ENCODE measurements at regions not wholly inside any gene's neighbourhood (a gene's known extent, or its start where the extent isn't known, plus 50 kb on each side); places are given as distances from the start of the nearest gene placed in this dataset.

- no peak for DNase-seq (ENCODE audit: low spot score)
- TF ChIP-seq CTCF (conservative IDR thresholded peaks at IDR 0.05; ENCODE audit: low read depth): no peak
- H3K27ac ChIP-seq: peak overlapping the region; percentile 83
- CTCF ChIA-PET: no interaction called here
- POLR2A ChIA-PET (ENCODE audit: low non-redundant PET): no interaction called here
Measured at GRCh38 chr2:42963452-42964068, 171.2 kb upstream of the HAAO start.

- DNase-seq (ENCODE audit: low spot score): no peak
- H3K27ac ChIP-seq: peak overlapping the region; percentile 4; the same call in 1 of the 2 replicates
- CTCF ChIA-PET: interaction anchor here (0.8 kb wide), 1 partner anchor 108 kb away, joined by 3 read pairs; no protein-coding TSS in a partner anchor
- no peak for TF ChIP-seq CTCF (conservative IDR thresholded peaks at IDR 0.05; ENCODE audit: low read depth)
- POLR2A ChIA-PET (ENCODE audit: low non-redundant PET): no interaction called here
Measured at GRCh38 chr2:42962508-42962953, 170.1 kb upstream of the HAAO start.

GRCh38 chr2:42961961-42962360 is 169.6 kb upstream of the HAAO start:
- TF ChIP-seq CTCF (conservative IDR thresholded peaks at IDR 0.05; ENCODE audit: low read depth): no peak
- ChIA-PET POLR2A (ENCODE audit: low non-redundant PET) (no interaction called here), CTCF (interaction anchor here (0.8 kb wide), 1 partner anchor 109 kb away, joined by 3 read pairs; no protein-coding TSS in a partner anchor)
- H3K27ac ChIP-seq: peak overlapping the region; percentile 86; the same call in 1 of the 2 replicates
- no peak for DNase-seq (ENCODE audit: low spot score)

GRCh38 chr2:42961385-42961811 is 169.0 kb upstream of the HAAO start:
- TF ChIP-seq CTCF (conservative IDR thresholded peaks at IDR 0.05; ENCODE audit: low read depth): no peak
- no peak for DNase-seq (ENCODE audit: low spot score)
- H3K27ac ChIP-seq: peak overlapping the region; percentile 86
- ChIA-PET CTCF (no interaction called here), POLR2A (ENCODE audit: low non-redundant PET) (no interaction called here)

- H3K27ac ChIP-seq: peak overlapping the region; percentile 86
- no peak for TF ChIP-seq CTCF (conservative IDR thresholded peaks at IDR 0.05; ENCODE audit: low read depth)
- no peak for DNase-seq (ENCODE audit: low spot score)
- POLR2A ChIA-PET (ENCODE audit: low non-redundant PET): no interaction called here
- CTCF ChIA-PET: no interaction called here
Measured at GRCh38 chr2:42960842-42961180, 168.4 kb upstream of the HAAO start.

- no peak for DNase-seq (ENCODE audit: low spot score)
- H3K27ac ChIP-seq: peak overlapping the region; percentile 86
- no peak for TF ChIP-seq CTCF (conservative IDR thresholded peaks at IDR 0.05; ENCODE audit: low read depth)
- CTCF ChIA-PET: no interaction called here
- POLR2A ChIA-PET (ENCODE audit: low non-redundant PET): no interaction called here
Measured at GRCh38 chr2:42960002-42960841, 167.8 kb upstream of the HAAO start.

All from RWPE1 (cell line).